Transverse colon (tissue), 4 donors: ENCODE measurements at regions not wholly inside any gene's neighbourhood (a gene's known extent, or its start where the extent isn't known, plus 50 kb on each side); places are given as distances from the start of the nearest gene placed in this dataset.

Experiments used
- EP300 ChIP-seq: sonication (generic); formaldehyde crosslinking; IDR thresholded peaks from one replicate; pipeline ENCODE4 v1.6.1; 2017; ENCODE audit warnings: antibody characterized with exemption, low read depth
- POLR2AphosphoS5 ChIP-seq, 3 donors: sonication (generic); formaldehyde crosslinking; IDR thresholded peaks; one replicate each; pipeline ENCODE4 v1.6.1; 2016; ENCODE audit warnings: antibody characterized with exemption in 3 of 3
- TF ChIP-seq, protein P1 (sequence below), 5 experiments: fragments of 200-600 bp in 3 of 5; fragments of 450-650 bp in 2 of 5; sonication (generic) in 3 of 5; IDR thresholded peaks; 1 replicate in 2 of 5; 2 replicates in 3 of 5; pipeline ENCODE4 v1.5.1; 2016 to 2017; ENCODE audit warnings: antibody characterized with exemption in 5 of 5, inconsistent platforms in 3 of 5, mild to moderate bottlenecking in 2 of 5, moderate library complexity in 1 of 5

GRCh38 chr4:13678186-13678924 lies 50.8 kb upstream of the BOD1L1 start:
- TF ChIP-seq, protein P1, sequence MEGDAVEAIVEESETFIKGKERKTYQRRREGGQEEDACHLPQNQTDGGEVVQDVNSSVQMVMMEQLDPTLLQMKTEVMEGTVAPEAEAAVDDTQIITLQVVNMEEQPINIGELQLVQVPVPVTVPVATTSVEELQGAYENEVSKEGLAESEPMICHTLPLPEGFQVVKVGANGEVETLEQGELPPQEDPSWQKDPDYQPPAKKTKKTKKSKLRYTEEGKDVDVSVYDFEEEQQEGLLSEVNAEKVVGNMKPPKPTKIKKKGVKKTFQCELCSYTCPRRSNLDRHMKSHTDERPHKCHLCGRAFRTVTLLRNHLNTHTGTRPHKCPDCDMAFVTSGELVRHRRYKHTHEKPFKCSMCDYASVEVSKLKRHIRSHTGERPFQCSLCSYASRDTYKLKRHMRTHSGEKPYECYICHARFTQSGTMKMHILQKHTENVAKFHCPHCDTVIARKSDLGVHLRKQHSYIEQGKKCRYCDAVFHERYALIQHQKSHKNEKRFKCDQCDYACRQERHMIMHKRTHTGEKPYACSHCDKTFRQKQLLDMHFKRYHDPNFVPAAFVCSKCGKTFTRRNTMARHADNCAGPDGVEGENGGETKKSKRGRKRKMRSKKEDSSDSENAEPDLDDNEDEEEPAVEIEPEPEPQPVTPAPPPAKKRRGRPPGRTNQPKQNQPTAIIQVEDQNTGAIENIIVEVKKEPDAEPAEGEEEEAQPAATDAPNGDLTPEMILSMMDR (IDR thresholded peaks at IDR 0.05) = no peak
- TF ChIP-seq POLR2AphosphoS5 (IDR thresholded peaks at IDR 0.05) (no peak), EP300 (no peak)
